H1 (cell line): ENCODE measurements at regions not wholly inside any gene's neighbourhood (a gene's known extent, or its start where the extent isn't known, plus 50 kb on each side); places are given as distances from the start of the nearest gene placed in this dataset.

Experiments used
- CTCF ChIA-PET: fragments of 300-600 bp; sonication (Branson Sonifier 250); formaldehyde crosslinking; loops from one replicate; lab custom pipeline; 2021; ENCODE audit not compliant: partially characterized antibody; lab: Charles Lee
- POLR2A ChIA-PET: fragments of 300-600 bp; sonication (Branson Sonifier 250); formaldehyde crosslinking; loops from one replicate; lab custom pipeline; 2021; ENCODE audit warnings: inconsistent platforms; ENCODE audit not compliant: partially characterized antibody; lab: Charles Lee
- DNase-seq, 2 experiments: peaks; one replicate each; pipeline versions ENCODE4 v3.0.0 to v3.0.0-alpha.2; 2010 to 2022; ENCODE audit warnings: low spot score in 2 of 2, low read depth in 1 of 2, mixed read lengths in 1 of 2
- FAIRE-seq: peaks from 2 replicates; lab custom pipeline; 2011; peaks lifted over from hg19 to GRCh38; lab: Jason Lieb, UNC
- H2AFZ ChIP-seq: 2 replicates; pipeline ENCODE4 v1.8.1; 2012; ENCODE audit warnings: low read length, inconsistent platforms
- H2AK5ac ChIP-seq: 2 replicates; pipeline ENCODE4 v1.6.1; 2013; ENCODE audit warnings: low read depth, low read length
- H2BK120ac ChIP-seq: replicated peaks from 2 replicates; pipeline ENCODE3; 2013; ENCODE audit warnings: low read depth, low read length, inconsistent platforms
- H2BK12ac ChIP-seq: 2 replicates; pipeline ENCODE4 v1.6.1; 2013; ENCODE audit warnings: low read depth, low read length
- H2BK15ac ChIP-seq: 2 replicates; pipeline ENCODE4 v1.6.1; 2013; ENCODE audit warnings: low read length
- H2BK20ac ChIP-seq: 2 replicates; pipeline ENCODE4 v1.6.1; 2013; ENCODE audit warnings: low read length
- H2BK5ac ChIP-seq: 2 replicates; pipeline ENCODE4 v1.6.1; 2013; ENCODE audit warnings: low read depth, low read length
- H3K14ac ChIP-seq: 2 replicates; pipeline ENCODE4 v1.6.1; 2013; ENCODE audit warnings: inconsistent platforms; ENCODE audit not compliant: insufficient read length
- H3K18ac ChIP-seq: 2 replicates; pipeline ENCODE4 v1.6.1; 2013; ENCODE audit warnings: low read length; ENCODE audit errors: extremely low read depth
- H3K23ac ChIP-seq: 2 replicates; pipeline ENCODE4 v1.6.1; 2013; ENCODE audit warnings: inconsistent platforms; ENCODE audit not compliant: insufficient read length
- H3K23me2 ChIP-seq: 2 replicates; pipeline ENCODE4 v1.6.1; 2013; ENCODE audit warnings: low read depth, low read length
- H3K27ac ChIP-seq: 2 replicates; pipeline ENCODE4 v1.6.1; 2011; ENCODE audit warnings: low read depth, low read length, inconsistent platforms
- H3K27me3 ChIP-seq, 4 experiments: replicated peaks in 1 of 4; 1 replicate in 1 of 4; 2 replicates in 3 of 4; pipeline versions ENCODE4 v1.6.1 to v1.8.1; 2011 to 2013; ENCODE audit warnings: low read length in 3 of 4, mild to moderate bottlenecking in 3 of 4, inconsistent platforms in 2 of 4, mixed read lengths in 2 of 4, moderate library complexity in 1 of 4; ENCODE audit not compliant: control insufficient read depth in 3 of 4, insufficient read depth in 3 of 4; ENCODE audit errors: extremely low read depth in 1 of 4
- H3K36me3 ChIP-seq, 4 experiments: 2 replicates each; pipeline versions ENCODE4 v1.6.1 to v1.8.1; 2011 to 2013; ENCODE audit warnings: mild to moderate bottlenecking in 4 of 4, low read length in 3 of 4, moderate library complexity in 2 of 4, control low read depth in 1 of 4, inconsistent platforms in 1 of 4; ENCODE audit not compliant: insufficient read depth in 4 of 4, control insufficient read depth in 2 of 4
- H3K4ac ChIP-seq: replicated peaks from 2 replicates; pipeline ENCODE3; 2013; ENCODE audit warnings: low read length, low read depth, mixed read lengths, inconsistent platforms; ENCODE audit not compliant: insufficient read length
- H3K4me1 ChIP-seq, 4 experiments: replicated peaks in 1 of 4; 1 replicate in 1 of 4; 2 replicates in 3 of 4; pipeline versions ENCODE4 v1.6.1 to v1.8.1; 2011 to 2013; ENCODE audit warnings: low read length in 3 of 4, inconsistent platforms in 2 of 4, mixed read lengths in 1 of 4; ENCODE audit not compliant: insufficient read depth in 4 of 4, control insufficient read depth in 3 of 4
- H3K4me2 ChIP-seq, 2 experiments: 2 replicates each; pipeline versions ENCODE4 v1.6.1 to v1.8.1; 2011 to 2013; ENCODE audit warnings: low read depth in 2 of 2, low read length in 2 of 2, control low read depth in 1 of 2, inconsistent platforms in 1 of 2, mild to moderate bottlenecking in 1 of 2; ENCODE audit not compliant: insufficient read depth in 1 of 2
- H3K4me3 ChIP-seq, 4 experiments: fragments of 200-600, 300-600 bp in 1 of 4; sonication (generic), shearing (Covaris generic), sonication (Bioruptor Twin) in 1 of 4; 2 replicates each; pipeline versions ENCODE4 v1.5.1 to v1.8.1; 2011 to 2016; ENCODE audit warnings: low read length in 4 of 4, low read depth in 3 of 4, control low read depth in 2 of 4, inconsistent platforms in 2 of 4, mild to moderate bottlenecking in 2 of 4, mixed read lengths in 1 of 4, moderate library complexity in 1 of 4; ENCODE audit not compliant: insufficient read depth in 2 of 4; ENCODE audit errors: extremely low read depth in 1 of 4
- H3K56ac ChIP-seq: replicated peaks from 2 replicates; pipeline ENCODE3; 2013; ENCODE audit warnings: low read depth, mild to moderate bottlenecking, mixed read lengths, low read length, inconsistent platforms; ENCODE audit not compliant: insufficient read length
- H3K79me1 ChIP-seq: 2 replicates; pipeline ENCODE4 v1.6.1; 2013; ENCODE audit warnings: low read depth, low read length, control low read depth
- H3K79me2 ChIP-seq, 2 experiments: 2 replicates each; pipeline versions ENCODE4 v1.6.1 to v1.8.1; 2012 to 2013; ENCODE audit warnings: low read length in 2 of 2, mild to moderate bottlenecking in 2 of 2, inconsistent platforms in 1 of 2; ENCODE audit not compliant: insufficient read depth in 2 of 2, control insufficient read depth in 1 of 2
- H3K9ac ChIP-seq, 4 experiments: replicated peaks in 1 of 4; 1 replicate in 1 of 4; 2 replicates in 3 of 4; pipeline versions ENCODE4 v1.6.1 to v1.8.1; 2011 to 2013; ENCODE audit warnings: low read depth in 3 of 4, low read length in 3 of 4, control low read depth in 2 of 4, mild to moderate bottlenecking in 2 of 4, moderate library complexity in 2 of 4, inconsistent platforms in 1 of 4; ENCODE audit errors: extremely low read depth in 1 of 4
- H3K9me3 ChIP-seq, 2 experiments: 2 replicates each; pipeline versions ENCODE4 v1.6.1 to v1.8.1; 2012 to 2013; ENCODE audit warnings: mild to moderate bottlenecking in 2 of 2, moderate library complexity in 2 of 2, control low read depth in 1 of 2, inconsistent platforms in 1 of 2, low read depth in 1 of 2, low read length in 1 of 2, mixed read lengths in 1 of 2; ENCODE audit not compliant: insufficient read depth in 2 of 2
- H4K20me1 ChIP-seq, 2 experiments: replicated peaks in 1 of 2; 2 replicates each; pipeline versions ENCODE3 to v1.8.1; 2011 to 2013; ENCODE audit warnings: inconsistent platforms in 2 of 2, low read length in 2 of 2, mild to moderate bottlenecking in 1 of 2; ENCODE audit not compliant: insufficient read depth in 2 of 2, control insufficient read depth in 1 of 2
- H4K5ac ChIP-seq: 2 replicates; pipeline ENCODE4 v1.6.1; 2013; ENCODE audit warnings: low read length, low read depth, mixed read lengths, inconsistent platforms; ENCODE audit not compliant: insufficient read length
- H4K8ac ChIP-seq: 2 replicates; pipeline ENCODE4 v1.8.0; 2013; ENCODE audit warnings: mild to moderate bottlenecking, moderate library complexity, low read length, inconsistent platforms; ENCODE audit not compliant: insufficient read depth; ENCODE audit errors: extremely low read depth
- H4K91ac ChIP-seq: replicated peaks from 2 replicates; pipeline ENCODE3; 2013; ENCODE audit warnings: low read length, mixed read lengths, inconsistent platforms; ENCODE audit not compliant: insufficient read length
- BRCA1 ChIP-seq: IDR thresholded peaks from 2 replicates; pipeline ENCODE4 v1.6.1; 2012; ENCODE audit warnings: low read depth, low read length, improper control_type of control experiment
- CEBPB ChIP-seq: IDR thresholded peaks from 2 replicates; pipeline ENCODE4 v1.6.1; 2012; ENCODE audit warnings: low read depth, low read length
- EP300 ChIP-seq, 2 experiments: IDR thresholded peaks; 1 replicate in 1 of 2; 2 replicates in 1 of 2; pipeline ENCODE4 v1.6.1; 2011 to 2012; ENCODE audit warnings: low read depth in 2 of 2, low read length in 2 of 2, mild to moderate bottlenecking in 2 of 2, borderline replicate concordance in 1 of 2, inconsistent platforms in 1 of 2, moderate library complexity in 1 of 2
- KDM5A ChIP-seq: fragments of 200-600 bp; IDR thresholded peaks from 2 replicates; pipeline ENCODE4 v1.7.1; 2012; ENCODE audit warnings: mild to moderate bottlenecking, low read length, inconsistent platforms, mixed read lengths
- NANOG ChIP-seq: IDR thresholded peaks from 2 replicates; pipeline ENCODE4 v1.6.1; 2011; ENCODE audit warnings: low read length, low read depth, mild to moderate bottlenecking, inconsistent platforms; ENCODE audit not compliant: insufficient read depth, poor library complexity, severe bottlenecking
- PHF8 ChIP-seq: fragments of 200-600 bp; sonication (generic); conservative IDR thresholded peaks from 2 replicates; pipeline ENCODE4 v1.7.1; 2012; ENCODE audit warnings: low read depth, mild to moderate bottlenecking, inconsistent platforms, low read length, moderate library complexity
- RBBP5 ChIP-seq: IDR thresholded peaks from 2 replicates; pipeline ENCODE4 v1.7.1; 2012; ENCODE audit warnings: low read depth, mild to moderate bottlenecking, inconsistent platforms, low read length, moderate library complexity, borderline replicate concordance
- TCF12 ChIP-seq: IDR thresholded peaks from 2 replicates; pipeline ENCODE4 v1.6.1; 2011; ENCODE audit warnings: low read depth, mild to moderate bottlenecking, low read length
- WGBS, 2 experiments: shearing (Covaris generic) in 1 of 2; methylation state at CpG; one replicate each; pipeline versions ENCODE4 v1.1.6 to v1.1.7; 2013 to 2015; ENCODE audit warnings: low lambda C conversion rate in 2 of 2, mixed read lengths in 2 of 2, inconsistent platforms in 1 of 2, low coverage in 1 of 2, missing lambda C conversion rate in 1 of 2; ENCODE audit not compliant: insufficient replicate concordance in 2 of 2, insufficient coverage in 1 of 2, insufficient read length in 1 of 2; ENCODE audit errors: extremely low coverage in 1 of 2, missing lambda C conversion rate in 1 of 2; 5-methylcytosine and 5-hydroxymethylcytosine counted together
- TF ChIP-seq, protein P1 (sequence below): IDR thresholded peaks from 2 replicates; pipeline ENCODE4 v1.6.1; 2012; ENCODE audit warnings: inconsistent platforms

DNA sequence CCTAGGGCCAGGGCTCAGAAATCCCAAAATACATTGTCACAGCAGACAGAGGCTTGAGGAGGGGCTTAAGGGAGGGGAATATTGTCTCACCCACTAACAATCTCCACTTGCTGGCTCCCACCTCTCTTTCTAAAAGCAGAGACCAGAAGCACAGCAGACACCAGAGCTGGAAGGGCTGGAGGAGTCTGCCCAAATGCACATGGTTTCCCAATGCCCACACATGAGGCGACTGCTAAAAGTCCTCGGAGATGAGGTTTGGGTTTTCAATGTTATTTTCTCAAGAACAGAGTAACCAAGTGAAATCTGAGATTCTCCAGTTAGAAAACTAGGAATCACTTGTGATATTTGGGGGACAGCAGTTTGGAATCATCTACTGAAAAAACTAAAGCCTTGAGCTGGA is 325.6 kb upstream of the JARID2 start:
- CTCF ChIA-PET, result interaction anchor here (0.8 to 1.3 kb wide), 3 partner anchors 8 to 56 kb away, joined by 3 read pairs; no protein-coding TSS in a partner anchor
- POLR2A ChIA-PET, result no interaction called here
- H4K5ac ChIP-seq, result no peak overlapping the region
- no peak overlapping the region for H3K14ac ChIP-seq
- no peak overlapping the region for H4K91ac ChIP-seq
- H3K36me3 ChIP-seq, result no peaks in the 10 kb centered on the region
- H3K18ac ChIP-seq, result no peak overlapping the region
- H3K4me1 ChIP-seq, result peaks cover 15 to 35% (median 29%) of the 10 kb centered on the region in 4 experiments
- no peak overlapping the region for H2BK15ac ChIP-seq
- H3K4ac ChIP-seq, result no peak overlapping the region
- no peak overlapping the region for H2BK120ac ChIP-seq
- no peak overlapping the region for H2AFZ ChIP-seq
- DNase-seq, result no peak
- no peak overlapping the region for H2BK20ac ChIP-seq
- no peak overlapping the region for H2BK12ac ChIP-seq
- 89% methylated on average over 2 of the region's 2 CpGs; no CpG with 5 or more reads in 1 of the 2 experiments for WGBS, 2 experiments
- H3K9me3 ChIP-seq, result no peaks in the 10 kb centered on the region
- no peak overlapping the region for H3K4me3 ChIP-seq
- no peak overlapping the region for H2AK5ac ChIP-seq
- no peak for FAIRE-seq
- no peak overlapping the region for H3K9ac ChIP-seq
- H3K27ac ChIP-seq, result no peak overlapping the region
- peaks cover 0 to 2% of the 10 kb centered on the region in 2 experiments; a peak in 1 of 4 replicates for H3K79me2 ChIP-seq
- H3K23me2 ChIP-seq, result no peaks in the 10 kb centered on the region
- H2BK5ac ChIP-seq, result no peak overlapping the region
- H4K20me1 ChIP-seq, result no peaks in the 10 kb centered on the region
- no peak for TF ChIP-seq NANOG
- TF ChIP-seq CEBPB, result no peak
- TF ChIP-seq TCF12, result no peak
- TF ChIP-seq RBBP5, result no peak
- no peak for TF ChIP-seq KDM5A
- TF ChIP-seq, protein P1, sequence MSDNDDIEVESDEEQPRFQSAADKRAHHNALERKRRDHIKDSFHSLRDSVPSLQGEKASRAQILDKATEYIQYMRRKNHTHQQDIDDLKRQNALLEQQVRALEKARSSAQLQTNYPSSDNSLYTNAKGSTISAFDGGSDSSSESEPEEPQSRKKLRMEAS, result no peak
- no peak for TF ChIP-seq EP300 (IDR thresholded peaks at IDR 0.05; ENCODE audit: borderline replicate concordance in 1 of 2, low read depth in 2 of 2, low read length in 2 of 2)
- no peak for TF ChIP-seq PHF8
- TF ChIP-seq BRCA1, result no peak
- H3K79me1 ChIP-seq, result peaks cover 13% of the 10 kb centered on the region
- H3K56ac ChIP-seq, result no peak overlapping the region
- H3K23ac ChIP-seq, result no peak overlapping the region
- no peak overlapping the region for H3K4me2 ChIP-seq
- H4K8ac ChIP-seq, result no peak overlapping the region
- H3K27me3 ChIP-seq, result no peaks in the 10 kb centered on the region
